ENCODE measurements at regions not wholly inside any gene's neighbourhood (a gene's known extent, or its start where the extent isn't known, plus 50 kb on each side); places are given as distances from the start of the nearest gene placed in this dataset.

GRCh38 chr12:34547276-34547675, 525.0 kb downstream of the ALG10 start:
- TF ChIP-seq, protein P1, sequence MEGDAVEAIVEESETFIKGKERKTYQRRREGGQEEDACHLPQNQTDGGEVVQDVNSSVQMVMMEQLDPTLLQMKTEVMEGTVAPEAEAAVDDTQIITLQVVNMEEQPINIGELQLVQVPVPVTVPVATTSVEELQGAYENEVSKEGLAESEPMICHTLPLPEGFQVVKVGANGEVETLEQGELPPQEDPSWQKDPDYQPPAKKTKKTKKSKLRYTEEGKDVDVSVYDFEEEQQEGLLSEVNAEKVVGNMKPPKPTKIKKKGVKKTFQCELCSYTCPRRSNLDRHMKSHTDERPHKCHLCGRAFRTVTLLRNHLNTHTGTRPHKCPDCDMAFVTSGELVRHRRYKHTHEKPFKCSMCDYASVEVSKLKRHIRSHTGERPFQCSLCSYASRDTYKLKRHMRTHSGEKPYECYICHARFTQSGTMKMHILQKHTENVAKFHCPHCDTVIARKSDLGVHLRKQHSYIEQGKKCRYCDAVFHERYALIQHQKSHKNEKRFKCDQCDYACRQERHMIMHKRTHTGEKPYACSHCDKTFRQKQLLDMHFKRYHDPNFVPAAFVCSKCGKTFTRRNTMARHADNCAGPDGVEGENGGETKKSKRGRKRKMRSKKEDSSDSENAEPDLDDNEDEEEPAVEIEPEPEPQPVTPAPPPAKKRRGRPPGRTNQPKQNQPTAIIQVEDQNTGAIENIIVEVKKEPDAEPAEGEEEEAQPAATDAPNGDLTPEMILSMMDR (IDR thresholded peaks at IDR 0.05): no peak
- no peak for TF ChIP-seq POLR2A (IDR thresholded peaks at IDR 0.05)

All from heart left ventricle (tissue), 13 donors.